GM12801 (cell line): ENCODE measurements at regions not wholly inside any gene's neighbourhood (a gene's known extent, or its start where the extent isn't known, plus 50 kb on each side); places are given as distances from the start of the nearest gene placed in this dataset.

ENCODE experiments used
- CTCF ChIP-seq: IDR thresholded peaks from one replicate; pipeline ENCODE4 v1.5.1; 2011; ENCODE audit warnings: control low read depth; ENCODE audit not compliant: insufficient read length; ENCODE audit errors: extremely low read depth

GRCh38 chr6:134732763-134733162, 217.1 kb downstream of the ALDH8A1 start:
- no peak for TF ChIP-seq CTCF

GRCh38 chr6:134731615-134732014, 218.3 kb downstream of the ALDH8A1 start:
- TF ChIP-seq CTCF: no peak

GRCh38 chr6:134730013-134730412, 219.9 kb downstream of the ALDH8A1 start:
- no peak for TF ChIP-seq CTCF

GRCh38 chr6:134729561-134729960, 220.3 kb downstream of the ALDH8A1 start:
- no peak for TF ChIP-seq CTCF

GRCh38 chr6:134727081-134727480, 222.8 kb downstream of the ALDH8A1 start:
- TF ChIP-seq CTCF: no peak

- TF ChIP-seq CTCF: no peak
These were observed 224.3 kb downstream of the ALDH8A1 start for GRCh38 chr6:134725590-134725989.

- no peak for TF ChIP-seq CTCF
These were observed 225.0 kb downstream of the ALDH8A1 start for GRCh38 chr6:134724771-134725340.
